ENCODE measurements at regions not wholly inside any gene's neighbourhood (a gene's known extent, or its start where the extent isn't known, plus 50 kb on each side); places are given as distances from the start of the nearest gene placed in this dataset.

DNA sequence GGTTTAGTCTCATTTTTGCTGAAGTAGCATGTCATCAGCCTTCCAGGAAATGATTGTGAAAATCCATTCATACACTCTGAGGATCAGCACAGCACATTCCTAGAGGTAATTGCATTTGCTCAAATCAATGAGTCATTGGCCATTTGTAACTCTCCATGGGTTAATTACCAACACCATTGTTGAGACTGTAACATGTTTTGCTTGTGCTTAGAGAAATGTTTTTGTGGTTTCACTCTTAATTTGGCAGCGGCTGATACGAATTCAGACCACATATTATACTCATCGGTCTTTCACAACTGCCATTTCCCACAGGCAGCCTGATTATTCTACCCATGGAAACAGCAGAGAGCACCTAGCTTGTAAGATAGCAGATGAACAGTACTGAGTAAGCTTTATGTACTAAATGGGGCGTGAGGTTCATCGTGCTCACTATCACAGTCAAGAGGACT, 110.3 kb downstream of the NHLRC3 start:
- intact Hi-C loops (cut with micrococcal nuclease) = loop anchor here (5.0 kb wide), 2 partner anchors 269 to 529 kb away; no protein-coding TSS in a partner anchor
- no peak for ATAC-seq
- CTCF ChIA-PET = no interaction called here

DNA sequence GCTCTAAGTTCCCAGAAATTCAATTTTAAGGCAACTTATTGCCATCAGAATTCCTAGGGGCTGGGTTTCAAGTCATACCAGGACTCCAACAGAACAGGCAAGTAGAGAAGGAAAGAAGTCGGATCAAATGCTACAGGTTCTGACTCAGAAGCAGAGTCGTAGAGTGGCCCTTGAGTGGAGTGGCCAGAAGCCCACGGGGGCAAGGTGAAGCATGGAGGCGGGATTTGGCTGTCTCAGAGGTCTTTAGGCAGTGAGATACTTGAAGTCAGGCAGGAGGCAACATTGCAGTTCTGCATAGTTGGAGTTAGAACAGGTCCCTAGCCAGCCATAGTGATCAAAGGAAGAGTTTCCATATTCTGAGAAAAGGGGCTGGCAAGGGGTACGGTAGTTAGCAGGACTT, 111.6 kb downstream of the NHLRC3 start:
- no peak for ATAC-seq
- peaks cover 24% of the 10 kb centered on the region; the same call in 1 of the 2 replicates for H3K27me3 ChIP-seq (ENCODE audit: low read length)
- H3K4me2 ChIP-seq (ENCODE audit: low read length) = no peak overlapping the region
- CTCF ChIA-PET = no interaction called here
- no peaks in the 10 kb centered on the region for H3K4me1 ChIP-seq (ENCODE audit: insufficient read depth, low read length)
- no peak for TF ChIP-seq EZH2 (IDR thresholded peaks at IDR 0.05; ENCODE audit: low read length, unreplicated experiment)
- TF ChIP-seq EZH2phosphoT487 (IDR thresholded peaks at IDR 0.05; ENCODE audit: borderline replicate concordance, low read length) = no peak
- TF ChIP-seq, protein P1, sequence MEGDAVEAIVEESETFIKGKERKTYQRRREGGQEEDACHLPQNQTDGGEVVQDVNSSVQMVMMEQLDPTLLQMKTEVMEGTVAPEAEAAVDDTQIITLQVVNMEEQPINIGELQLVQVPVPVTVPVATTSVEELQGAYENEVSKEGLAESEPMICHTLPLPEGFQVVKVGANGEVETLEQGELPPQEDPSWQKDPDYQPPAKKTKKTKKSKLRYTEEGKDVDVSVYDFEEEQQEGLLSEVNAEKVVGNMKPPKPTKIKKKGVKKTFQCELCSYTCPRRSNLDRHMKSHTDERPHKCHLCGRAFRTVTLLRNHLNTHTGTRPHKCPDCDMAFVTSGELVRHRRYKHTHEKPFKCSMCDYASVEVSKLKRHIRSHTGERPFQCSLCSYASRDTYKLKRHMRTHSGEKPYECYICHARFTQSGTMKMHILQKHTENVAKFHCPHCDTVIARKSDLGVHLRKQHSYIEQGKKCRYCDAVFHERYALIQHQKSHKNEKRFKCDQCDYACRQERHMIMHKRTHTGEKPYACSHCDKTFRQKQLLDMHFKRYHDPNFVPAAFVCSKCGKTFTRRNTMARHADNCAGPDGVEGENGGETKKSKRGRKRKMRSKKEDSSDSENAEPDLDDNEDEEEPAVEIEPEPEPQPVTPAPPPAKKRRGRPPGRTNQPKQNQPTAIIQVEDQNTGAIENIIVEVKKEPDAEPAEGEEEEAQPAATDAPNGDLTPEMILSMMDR (conservative IDR thresholded peaks at IDR 0.05; ENCODE audit: low read depth, low read length) = no peak
- no peak overlapping the region for H3K9ac ChIP-seq (ENCODE audit: low read length)
- no peak overlapping the region for H2AFZ ChIP-seq (ENCODE audit: low read length)
- H3K79me2 ChIP-seq (ENCODE audit: low read length) = no peaks in the 10 kb centered on the region
- intact Hi-C loops (cut with micrococcal nuclease) = loop anchor here (5.0 kb wide), 2 partner anchors 267 to 527 kb away; no protein-coding TSS in a partner anchor
- POLR2A ChIA-PET (ENCODE audit: unreplicated experiment) = no interaction called here
- no peak for DNase-seq
- no peaks in the 10 kb centered on the region for H3K9me3 ChIP-seq (ENCODE audit: low read length)
- no peaks in the 10 kb centered on the region for H3K36me3 ChIP-seq (ENCODE audit: low read depth, low read length)
- H4K20me1 ChIP-seq (ENCODE audit: low read length) = no peaks in the 10 kb centered on the region
- no peak overlapping the region for H3K27ac ChIP-seq (ENCODE audit: low read length)
- BruUV-seq (replicated peaks) = no TSS peak
- H3K4me3 ChIP-seq (ENCODE audit: low read length) = no peak overlapping the region
- H3F3A ChIP-seq (ENCODE audit: low read length, unreplicated experiment) = no peaks in the 10 kb centered on the region
- no peaks in the 10 kb centered on the region for H3K9me2 ChIP-seq (replicated peaks; ENCODE audit: low read length)

More for the DNA sequence above, 110.3 kb downstream of the NHLRC3 start:
- H3K4me3 ChIP-seq (ENCODE audit: low read length) = no peak overlapping the region
- H3K36me3 ChIP-seq (ENCODE audit: low read depth, low read length) = no peaks in the 10 kb centered on the region
- H3K4me2 ChIP-seq (ENCODE audit: low read length) = no peak overlapping the region
- no peaks in the 10 kb centered on the region for H4K20me1 ChIP-seq (ENCODE audit: low read length)
- TF ChIP-seq EZH2 (IDR thresholded peaks at IDR 0.05; ENCODE audit: low read length, unreplicated experiment) (no peak), EZH2phosphoT487 (IDR thresholded peaks at IDR 0.05; ENCODE audit: borderline replicate concordance, low read length) (no peak)
- TF ChIP-seq, protein P1 (conservative IDR thresholded peaks at IDR 0.05; ENCODE audit: low read depth, low read length) = no peak
- no TSS peak for BruUV-seq (replicated peaks)
- POLR2A ChIA-PET (ENCODE audit: unreplicated experiment) = no interaction called here
- no peak overlapping the region for H2AFZ ChIP-seq (ENCODE audit: low read length)
- no peaks in the 10 kb centered on the region for H3K4me1 ChIP-seq (ENCODE audit: insufficient read depth, low read length)
- no peaks in the 10 kb centered on the region for H3F3A ChIP-seq (ENCODE audit: low read length, unreplicated experiment)
- no peaks in the 10 kb centered on the region for H3K79me2 ChIP-seq (ENCODE audit: low read length)
- no peak overlapping the region for H3K9ac ChIP-seq (ENCODE audit: low read length)
- no peaks in the 10 kb centered on the region for H3K9me3 ChIP-seq (ENCODE audit: low read length)
- peaks cover 26% of the 10 kb centered on the region; the same call in 1 of the 2 replicates for H3K27me3 ChIP-seq (ENCODE audit: low read length)
- no peak overlapping the region for H3K27ac ChIP-seq (ENCODE audit: low read length)
- DNase-seq = no peak
- H3K9me2 ChIP-seq (replicated peaks; ENCODE audit: low read length) = no peaks in the 10 kb centered on the region

DNA sequence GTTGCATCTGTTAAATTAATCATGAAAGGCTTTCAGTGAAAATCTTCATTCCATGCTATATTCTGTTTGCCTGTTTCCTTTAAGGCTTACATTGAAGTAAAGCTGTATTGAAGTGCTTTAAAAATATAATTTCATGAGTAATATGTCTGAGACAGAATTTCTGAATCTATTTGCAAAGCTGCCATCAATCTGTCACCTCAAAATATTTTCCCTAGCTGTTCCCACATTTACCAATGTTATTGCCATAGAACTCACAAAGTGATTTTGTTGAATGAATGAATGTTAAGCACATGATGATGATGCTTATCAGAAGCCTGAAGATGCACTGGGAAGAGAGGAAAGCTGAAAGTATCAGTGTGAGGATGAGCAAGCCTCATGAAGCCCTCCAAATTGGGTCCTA, 115.8 kb downstream of the NHLRC3 start:
- BruUV-seq (replicated peaks) = no TSS peak
- CTCF ChIA-PET = no interaction called here

More for the DNA sequence above, 115.8 kb downstream of the NHLRC3 start:
- no peak overlapping the region for H3K4me3 ChIP-seq (ENCODE audit: low read length)
- DNase-seq (no peak), ATAC-seq (no peak)
- H3K79me2 ChIP-seq (ENCODE audit: low read length) = no peaks in the 10 kb centered on the region
- no peak overlapping the region for H3K9ac ChIP-seq (ENCODE audit: low read length)
- no peak for TF ChIP-seq EZH2 (IDR thresholded peaks at IDR 0.05; ENCODE audit: low read length, unreplicated experiment)
- TF ChIP-seq EZH2phosphoT487 (IDR thresholded peaks at IDR 0.05; ENCODE audit: borderline replicate concordance, low read length) = no peak
- TF ChIP-seq, protein P1 (conservative IDR thresholded peaks at IDR 0.05; ENCODE audit: low read depth, low read length) = no peak
- H3K9me3 ChIP-seq (ENCODE audit: low read length) = no peaks in the 10 kb centered on the region
- POLR2A ChIA-PET (ENCODE audit: unreplicated experiment) = no interaction called here
- H3K4me1 ChIP-seq (ENCODE audit: insufficient read depth, low read length) = no peaks in the 10 kb centered on the region
- no peak overlapping the region for H2AFZ ChIP-seq (ENCODE audit: low read length)
- no peaks in the 10 kb centered on the region for H4K20me1 ChIP-seq (ENCODE audit: low read length)
- no peak overlapping the region for H3K4me2 ChIP-seq (ENCODE audit: low read length)
- H3K36me3 ChIP-seq (ENCODE audit: low read depth, low read length) = no peaks in the 10 kb centered on the region
- intact Hi-C loops (cut with micrococcal nuclease) = no loop called here
- peaks cover 26% of the 10 kb centered on the region for H3K27me3 ChIP-seq (ENCODE audit: low read length)
- no peak overlapping the region for H3K27ac ChIP-seq (ENCODE audit: low read length)
- H3K9me2 ChIP-seq (replicated peaks; ENCODE audit: low read length) = no peaks in the 10 kb centered on the region
- H3F3A ChIP-seq (ENCODE audit: low read length, unreplicated experiment) = no peaks in the 10 kb centered on the region
